Uterus (tissue), 3 donors: ENCODE measurements at regions not wholly inside any gene's neighbourhood (a gene's known extent, or its start where the extent isn't known, plus 50 kb on each side); places are given as distances from the start of the nearest gene placed in this dataset.

Experiments
- DNase-seq, 2 donors: peaks; one replicate each; pipeline ENCODE4 v3.0.0-alpha.2; 2019 to 2020
- H3K27ac ChIP-seq, 2 donors: fragments of 200-600 bp; sonication (generic); 1 replicate in 1 of 2; 2 replicates in 1 of 2; pipeline ENCODE4 v1.5.1; 2016 to 2018
- H3K27me3 ChIP-seq, 2 donors: fragments of 200-600 bp; sonication (generic); one replicate each; pipeline ENCODE4 v1.5.1; 2018 to 2019; ENCODE audit warnings: control low read depth in 1 of 2
- H3K36me3 ChIP-seq, 2 donors: fragments of 200-600 bp; sonication (generic); one replicate each; pipeline ENCODE4 v1.5.1; 2019; ENCODE audit warnings: control low read depth in 1 of 2
- H3K4me1 ChIP-seq, 2 donors: fragments of 200-600 bp; sonication (generic); one replicate each; pipeline ENCODE4 v1.5.1; 2018 to 2019; ENCODE audit warnings: control low read depth in 1 of 2
- H3K4me3 ChIP-seq, 2 donors: fragments of 200-600 bp; sonication (generic); 1 replicate in 1 of 2; 2 replicates in 1 of 2; pipeline ENCODE4 v1.5.1; 2018 to 2019; ENCODE audit warnings: mild to moderate bottlenecking in 1 of 2
- H3K9me3 ChIP-seq, 2 donors: fragments of 200-600 bp; sonication (generic); one replicate each; pipeline ENCODE4 v1.5.1; 2019; ENCODE audit warnings: control low read depth in 1 of 2
- CTCF ChIP-seq, 4 experiments: fragments of 200-600 bp in 2 of 4; fragments of 450-650 bp in 2 of 4; sonication (generic) in 2 of 4; IDR thresholded peaks; one replicate each; pipeline ENCODE4 v1.5.1; 2016 to 2019; ENCODE audit warnings: antibody characterized with exemption in 4 of 4, mild to moderate bottlenecking in 2 of 4, moderate library complexity in 1 of 4
- POLR2A ChIP-seq, 2 donors: fragments of 450-650 bp; IDR thresholded peaks; one replicate each; pipeline ENCODE4 v1.6.1; 2016; ENCODE audit warnings: antibody characterized with exemption in 2 of 2, mild to moderate bottlenecking in 1 of 2, moderate library complexity in 1 of 2
- intact Hi-C: fragments of 100-400 bp; cut with DNase I; formaldehyde crosslinking; loops from one replicate; pipeline ENCODE4 v1.15.1; 2023; ENCODE audit warnings: low total_unique reads
- donor health status: DM: yes; HTN: yes; CAD: no.

GRCh38 chr7:83441-83840 lies 108.9 kb upstream of the FAM20C start:
- Histone ChIP-seq H3K4me3 (no peak overlapping the region), H3K27ac (no peak overlapping the region), H3K36me3 (no peaks in the 10 kb centered on the region), H3K4me1 (no peaks in the 10 kb centered on the region), H3K9me3 (no peaks in the 10 kb centered on the region), H3K27me3 (no peaks in the 10 kb centered on the region)
- DNase-seq: no peak
- intact Hi-C loops: no loop called here
- TF ChIP-seq POLR2A (IDR thresholded peaks at IDR 0.05) (no peak), CTCF (IDR thresholded peaks at IDR 0.05) (no peak)

GRCh38 chr7:83861-84632 lies 108.3 kb upstream of the FAM20C start:
- intact Hi-C loops: no loop called here
- peak in 1 of 2 donors; percentile 9 for DNase-seq
- Histone ChIP-seq H3K4me3 (no peak overlapping the region), H3K27me3 (no peaks in the 10 kb centered on the region), H3K4me1 (peaks cover under 1 to 2% of the 10 kb centered on the region in 2 donors), H3K9me3 (no peaks in the 10 kb centered on the region), H3K36me3 (no peaks in the 10 kb centered on the region), H3K27ac (no peak overlapping the region)
- TF ChIP-seq POLR2A (IDR thresholded peaks at IDR 0.05): no peak
- TF ChIP-seq CTCF (IDR thresholded peaks at IDR 0.05): no peak

GRCh38 chr7:84633-85020 lies 107.7 kb upstream of the FAM20C start:
- intact Hi-C loops: no loop called here
- no peaks in the 10 kb centered on the region for H3K9me3 ChIP-seq
- no peaks in the 10 kb centered on the region for H3K27me3 ChIP-seq
- H3K4me3 ChIP-seq: no peak overlapping the region
- no peak overlapping the region for H3K27ac ChIP-seq
- TF ChIP-seq CTCF (IDR thresholded peaks at IDR 0.05): no peak
- no peak for TF ChIP-seq POLR2A (IDR thresholded peaks at IDR 0.05)
- H3K36me3 ChIP-seq: no peaks in the 10 kb centered on the region
- H3K4me1 ChIP-seq: peaks cover 7 to 8% of the 10 kb centered on the region in 2 donors
- DNase-seq: no peak

- intact Hi-C loops: no loop called here
- H3K4me1 ChIP-seq: peaks cover 10 to 13% of the 10 kb centered on the region in 2 donors
- no peak overlapping the region for H3K27ac ChIP-seq
- H3K4me3 ChIP-seq: no peak overlapping the region
- DNase-seq: peak in 1 of 2 donors; percentile 14
- TF ChIP-seq POLR2A (IDR thresholded peaks at IDR 0.05): no peak
- no peak for TF ChIP-seq CTCF (IDR thresholded peaks at IDR 0.05)
- no peaks in the 10 kb centered on the region for H3K27me3 ChIP-seq
- no peaks in the 10 kb centered on the region for H3K9me3 ChIP-seq
- no peaks in the 10 kb centered on the region for H3K36me3 ChIP-seq
These were observed 107.1 kb upstream of the FAM20C start for GRCh38 chr7:85074-85882.
